ENCODE measurements at regions not wholly inside any gene's neighbourhood (a gene's known extent, or its start where the extent isn't known, plus 50 kb on each side); places are given as distances from the start of the nearest gene placed in this dataset.

- TF ChIP-seq, protein P1, sequence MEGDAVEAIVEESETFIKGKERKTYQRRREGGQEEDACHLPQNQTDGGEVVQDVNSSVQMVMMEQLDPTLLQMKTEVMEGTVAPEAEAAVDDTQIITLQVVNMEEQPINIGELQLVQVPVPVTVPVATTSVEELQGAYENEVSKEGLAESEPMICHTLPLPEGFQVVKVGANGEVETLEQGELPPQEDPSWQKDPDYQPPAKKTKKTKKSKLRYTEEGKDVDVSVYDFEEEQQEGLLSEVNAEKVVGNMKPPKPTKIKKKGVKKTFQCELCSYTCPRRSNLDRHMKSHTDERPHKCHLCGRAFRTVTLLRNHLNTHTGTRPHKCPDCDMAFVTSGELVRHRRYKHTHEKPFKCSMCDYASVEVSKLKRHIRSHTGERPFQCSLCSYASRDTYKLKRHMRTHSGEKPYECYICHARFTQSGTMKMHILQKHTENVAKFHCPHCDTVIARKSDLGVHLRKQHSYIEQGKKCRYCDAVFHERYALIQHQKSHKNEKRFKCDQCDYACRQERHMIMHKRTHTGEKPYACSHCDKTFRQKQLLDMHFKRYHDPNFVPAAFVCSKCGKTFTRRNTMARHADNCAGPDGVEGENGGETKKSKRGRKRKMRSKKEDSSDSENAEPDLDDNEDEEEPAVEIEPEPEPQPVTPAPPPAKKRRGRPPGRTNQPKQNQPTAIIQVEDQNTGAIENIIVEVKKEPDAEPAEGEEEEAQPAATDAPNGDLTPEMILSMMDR (IDR thresholded peaks at IDR 0.05), result no peak
- intact Hi-C loops (cut with DNase I; ENCODE audit: low total_unique reads), result no loop called here
- no peak for DNase-seq
- H3K27ac ChIP-seq, result no peak overlapping the region
- H3K27me3 ChIP-seq, result peaks cover 0 to 12% of the 10 kb centered on the region in 2 donors
- no peaks in the 10 kb centered on the region for H3K36me3 ChIP-seq
- H3K4me1 ChIP-seq, result peaks cover 0 to 2% (median 0%) of the 10 kb centered on the region in 4 donors
- H3K9me3 ChIP-seq, result no peaks in the 10 kb centered on the region
- H3K4me3 ChIP-seq, result no peak overlapping the region
Measured at GRCh38 chr14:106840991-106841390, 1314.6 kb downstream of the TMEM121 start.

DNA sequence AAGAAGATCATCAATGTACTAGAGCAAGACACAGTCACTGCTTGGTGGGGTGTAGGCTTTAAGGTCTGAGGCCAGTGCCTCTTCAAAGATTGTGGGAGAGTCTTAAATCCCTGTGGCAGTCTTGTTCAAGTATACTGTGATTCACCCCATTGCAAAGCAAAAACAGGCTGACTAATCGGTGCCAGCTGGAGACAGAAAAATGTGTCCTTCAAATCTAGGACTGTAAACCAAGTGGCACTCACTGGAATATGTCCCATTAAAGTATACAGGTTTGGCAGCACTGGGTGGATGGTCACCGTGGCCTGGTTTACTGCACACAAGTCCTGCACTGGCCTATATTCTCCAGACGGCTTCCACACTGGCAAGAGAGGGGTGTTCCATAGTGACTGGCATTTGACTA is 1315.3 kb downstream of the TMEM121 start:
- intact Hi-C loops (cut with DNase I; ENCODE audit: low total_unique reads), result no loop called here
- no peaks in the 10 kb centered on the region for H3K9me3 ChIP-seq
- DNase-seq, result no peak
- peaks cover 0 to 2% (median 0%) of the 10 kb centered on the region in 4 donors for H3K4me1 ChIP-seq
- no peak overlapping the region for H3K4me3 ChIP-seq
- no peak overlapping the region for H3K27ac ChIP-seq
- peaks cover 0 to 12% of the 10 kb centered on the region in 2 donors for H3K27me3 ChIP-seq
- TF ChIP-seq, protein P1 (IDR thresholded peaks at IDR 0.05), result no peak
- H3K36me3 ChIP-seq, result no peaks in the 10 kb centered on the region

- Histone ChIP-seq H3K36me3 (no peaks in the 10 kb centered on the region), H3K27me3 (peaks cover 0 to 12% of the 10 kb centered on the region in 2 donors), H3K9me3 (no peaks in the 10 kb centered on the region), H3K4me1 (peaks cover 0 to 2% (median 0%) of the 10 kb centered on the region in 4 donors), H3K27ac (no peak overlapping the region), H3K4me3 (no peak overlapping the region)
- no peak for DNase-seq
- intact Hi-C loops (cut with DNase I; ENCODE audit: low total_unique reads), result no loop called here
- TF ChIP-seq, protein P1 (IDR thresholded peaks at IDR 0.05), result no peak
Measured at GRCh38 chr14:106842687-106843086, 1316.3 kb downstream of the TMEM121 start.

- TF ChIP-seq, protein P1 (IDR thresholded peaks at IDR 0.05), result no peak
- H3K36me3 ChIP-seq, result no peaks in the 10 kb centered on the region
- peaks cover 0 to 2% (median 0%) of the 10 kb centered on the region in 4 donors for H3K4me1 ChIP-seq
- no peak overlapping the region for H3K4me3 ChIP-seq
- no peak for DNase-seq
- intact Hi-C loops (cut with DNase I; ENCODE audit: low total_unique reads), result no loop called here
- no peaks in the 10 kb centered on the region for H3K9me3 ChIP-seq
- peaks cover 0 to 12% of the 10 kb centered on the region in 2 donors for H3K27me3 ChIP-seq
- H3K27ac ChIP-seq, result no peak overlapping the region
Measured at GRCh38 chr14:106843386-106843785, 1317.0 kb downstream of the TMEM121 start.

DNA sequence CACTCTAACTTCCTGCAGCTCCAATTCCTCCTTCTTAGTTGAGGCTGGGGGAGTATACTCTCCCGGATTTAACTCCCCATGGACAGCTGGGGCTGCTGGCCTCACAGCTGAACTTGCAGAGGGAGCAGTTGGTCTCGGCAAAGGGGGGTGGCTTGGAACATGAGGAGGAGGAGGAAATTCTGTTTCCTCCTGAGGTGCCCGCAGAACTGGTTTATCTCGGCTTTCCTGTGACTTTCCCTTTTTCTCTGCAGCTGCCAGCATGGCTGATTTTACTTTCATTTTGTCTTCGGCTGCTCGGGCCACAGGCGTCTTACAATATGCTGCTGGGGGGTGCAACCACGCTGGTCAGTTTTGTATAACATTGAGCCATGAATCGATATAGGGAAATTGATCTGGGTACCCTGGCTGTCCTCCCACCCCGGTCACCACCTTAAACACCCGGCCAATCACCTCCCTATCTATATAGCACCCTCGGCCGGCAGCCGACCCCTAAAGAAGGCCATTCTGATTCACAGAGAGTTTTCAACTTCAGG is 1317.6 kb downstream of the TMEM121 start:
- Histone ChIP-seq H3K27me3 (peaks cover 0 to 11% of the 10 kb centered on the region in 2 donors), H3K9me3 (no peaks in the 10 kb centered on the region), H3K36me3 (no peaks in the 10 kb centered on the region), H3K4me3 (peak overlapping the region; percentile 39 to 45), H3K4me1 (peaks cover 0 to 2% (median 0%) of the 10 kb centered on the region in 4 donors), H3K27ac (no peak overlapping the region)
- intact Hi-C loops (cut with DNase I; ENCODE audit: low total_unique reads), result no loop called here
- TF ChIP-seq, protein P1 (IDR thresholded peaks at IDR 0.05), result no peak
- no peak for DNase-seq

All from tibial artery (tissue), 4 donors.